ENCODE measurements at regions not wholly inside any gene's neighbourhood (a gene's known extent, or its start where the extent isn't known, plus 50 kb on each side); places are given as distances from the start of the nearest gene placed in this dataset.
"Not testable (repeated sequence)": the region's sequence is repeated elsewhere in the genome, so short reads cannot be mapped to it uniquely, and the experiment has no call there.

DNA sequence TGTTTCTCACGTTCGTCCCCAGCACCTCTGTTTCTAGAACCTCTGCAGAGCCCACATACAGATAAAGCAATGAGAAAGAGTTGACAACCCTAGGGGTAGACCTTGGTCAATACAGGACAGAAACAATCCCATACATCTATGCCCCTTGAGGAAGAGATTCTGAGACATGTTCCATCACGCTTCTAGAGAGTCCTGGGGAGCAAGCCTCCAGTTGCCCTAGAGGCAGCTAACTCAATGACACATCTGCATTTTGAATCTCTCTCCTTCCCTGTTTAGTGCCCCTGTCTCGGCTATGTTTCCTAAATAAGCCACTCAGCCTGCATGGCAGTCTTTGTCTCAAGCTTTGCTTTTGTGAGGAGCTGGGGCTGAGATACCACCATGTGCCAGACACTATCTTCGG, 435.3 kb downstream of the CD83 start:
- Histone ChIP-seq H3K9ac (ENCODE audit: low read depth, low read length) (no peak overlapping the region), H3K27me3 (ENCODE audit: insufficient read depth, low read length) (no peaks in the 10 kb centered on the region), H3K9me3 (ENCODE audit: insufficient read depth, low read depth, low read length) (no peaks in the 10 kb centered on the region), H3K36me3 (ENCODE audit: insufficient read depth, low read length) (no peaks in the 10 kb centered on the region), H3K4me3 (ENCODE audit: low read length) (no peak overlapping the region), H3K27ac (ENCODE audit: low read depth, low read length) (no peak overlapping the region), H3K4me1 (ENCODE audit: insufficient read depth, low read length) (peaks cover 11% of the 10 kb centered on the region)
- WGBS, result 97% methylated on average over 5 of the region's 5 CpGs

DNA sequence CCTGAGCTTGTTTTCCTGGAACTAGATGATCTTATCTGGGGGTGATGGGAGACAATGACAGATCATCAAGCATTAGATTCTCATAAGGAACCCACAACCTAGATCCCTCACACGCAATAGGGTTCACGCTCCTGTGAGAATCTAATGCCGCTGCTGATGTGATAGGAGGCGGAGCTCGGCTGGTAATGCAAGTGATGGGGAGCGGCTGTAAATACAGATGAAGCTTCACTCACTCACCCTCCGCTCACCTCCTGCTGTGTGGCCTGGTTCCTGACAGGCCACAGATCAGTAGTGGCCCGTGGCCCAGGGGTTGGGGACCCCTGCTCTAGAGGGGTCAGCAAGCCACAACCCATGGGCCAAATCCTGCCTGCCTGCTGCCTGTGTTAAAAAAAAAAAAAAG, 435.9 kb downstream of the CD83 start:
- Histone ChIP-seq H3K4me3 (ENCODE audit: low read length) (no peak overlapping the region), H3K9ac (ENCODE audit: low read depth, low read length) (no peak overlapping the region), H3K27me3 (ENCODE audit: insufficient read depth, low read length) (no peaks in the 10 kb centered on the region), H3K36me3 (ENCODE audit: insufficient read depth, low read length) (no peaks in the 10 kb centered on the region), H3K4me1 (ENCODE audit: insufficient read depth, low read length) (peaks cover 13% of the 10 kb centered on the region), H3K27ac (ENCODE audit: low read depth, low read length) (no peak overlapping the region), H3K9me3 (ENCODE audit: insufficient read depth, low read depth, low read length) (no peaks in the 10 kb centered on the region)
- WGBS, result 93% methylated on average over 8 of the region's 8 CpGs

DNA sequence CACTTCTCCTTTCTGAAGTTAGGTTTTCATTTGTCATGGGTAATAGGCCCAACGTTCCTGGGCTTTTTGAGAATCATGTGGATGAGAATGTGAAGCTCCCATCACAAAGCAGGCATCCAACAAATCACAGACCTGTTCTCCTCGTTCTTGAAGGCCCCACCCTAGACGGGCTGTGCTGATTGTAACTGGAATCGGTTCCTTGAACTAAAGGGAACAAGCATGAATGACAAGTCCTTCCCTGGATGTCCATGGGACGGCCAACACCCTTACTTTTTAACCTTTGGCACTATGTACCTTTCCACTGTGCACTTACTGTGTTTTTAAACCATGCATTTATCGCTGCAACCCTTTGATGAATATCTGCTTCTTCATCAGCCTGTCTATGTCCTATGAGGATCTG, 438.2 kb downstream of the CD83 start:
- Histone ChIP-seq H3K27me3 (ENCODE audit: insufficient read depth, low read length) (no peaks in the 10 kb centered on the region), H3K9me3 (ENCODE audit: insufficient read depth, low read depth, low read length) (no peaks in the 10 kb centered on the region), H3K4me3 (ENCODE audit: low read length) (no peak overlapping the region), H3K9ac (ENCODE audit: low read depth, low read length) (no peak overlapping the region), H3K4me1 (ENCODE audit: insufficient read depth, low read length) (0 out of 2 replicates have a peak, but pooled peaks cover 2% of the 10 kb centered on the region), H3K36me3 (ENCODE audit: insufficient read depth, low read length) (no peaks in the 10 kb centered on the region), H3K27ac (ENCODE audit: low read depth, low read length) (no peak overlapping the region)
- 89% methylated on average over 6 of the region's 6 CpGs for WGBS

DNA sequence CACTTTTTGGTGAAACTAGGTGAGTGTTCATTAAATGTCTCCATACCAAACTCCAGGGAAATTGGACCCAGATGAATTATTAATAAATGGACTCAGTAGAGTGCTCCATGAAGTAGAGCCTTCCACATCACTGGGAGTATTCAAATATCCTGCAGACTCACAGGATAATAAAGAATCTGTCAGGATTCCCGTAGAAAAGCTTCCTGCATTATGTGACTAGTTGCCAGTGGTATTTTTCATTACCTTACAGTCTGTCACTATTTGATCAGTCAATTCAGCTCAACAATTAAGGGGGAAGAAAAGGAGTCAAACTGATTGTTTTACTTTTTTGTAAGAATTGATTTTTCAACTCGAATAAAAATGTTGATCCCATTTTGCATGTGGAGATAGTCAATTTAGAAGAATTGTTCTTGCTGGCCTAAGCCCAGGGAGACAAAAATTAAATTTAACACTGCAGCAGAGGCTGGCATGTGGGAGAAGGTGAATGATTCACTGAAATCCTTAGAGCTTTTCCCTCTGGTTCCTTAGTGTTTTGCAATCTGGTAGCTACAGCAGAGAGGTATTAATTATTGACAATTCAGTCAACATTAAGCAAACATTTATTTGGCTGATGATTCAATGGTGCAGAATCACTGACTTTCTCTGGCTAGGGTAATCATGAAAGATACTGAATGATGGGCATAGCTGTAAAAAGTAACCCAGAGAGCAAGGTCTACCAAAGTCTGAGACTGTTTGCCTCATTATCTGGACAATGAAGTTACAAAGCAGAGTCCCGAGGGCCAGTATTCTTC, 442.4 kb downstream of the CD83 start:
- no peak overlapping the region for H3K4me3 ChIP-seq (ENCODE audit: low read length)
- 96% methylated on average over 3 of the region's 3 CpGs for WGBS
- peaks cover 4% of the 10 kb centered on the region; the same call in 1 of the 2 replicates for H3K9me3 ChIP-seq (ENCODE audit: insufficient read depth, low read depth, low read length)
- no peak overlapping the region for H3K9ac ChIP-seq (ENCODE audit: low read depth, low read length)
- 0 out of 2 replicates have a peak, but pooled peaks cover 2% of the 10 kb centered on the region for H3K4me1 ChIP-seq (ENCODE audit: insufficient read depth, low read length)
- no peaks in the 10 kb centered on the region for H3K27me3 ChIP-seq (ENCODE audit: insufficient read depth, low read length)
- H3K36me3 ChIP-seq (ENCODE audit: insufficient read depth, low read length), result no peaks in the 10 kb centered on the region
- H3K27ac ChIP-seq (ENCODE audit: low read depth, low read length), result no peak overlapping the region

DNA sequence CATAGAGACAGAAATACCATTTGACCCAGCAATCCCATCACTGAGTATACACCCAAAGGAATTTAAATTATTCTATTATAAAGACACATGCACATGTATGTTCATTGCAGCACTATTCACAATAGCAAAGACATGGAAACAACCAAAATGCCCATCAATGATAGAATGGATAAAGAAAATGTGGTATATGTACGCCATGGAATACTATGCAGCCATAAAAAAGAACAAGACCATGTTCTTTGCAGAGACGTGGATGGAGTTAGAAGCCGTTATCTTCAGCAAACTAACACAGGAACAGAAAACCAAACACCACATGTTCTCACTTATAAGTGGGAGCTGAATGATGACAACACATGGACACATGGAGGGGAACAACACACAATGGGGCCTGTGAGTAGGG, 444.0 kb downstream of the CD83 start:
- H3K27me3 ChIP-seq (ENCODE audit: insufficient read depth, low read length); H3K27ac ChIP-seq (ENCODE audit: low read depth, low read length); H3K36me3 ChIP-seq (ENCODE audit: insufficient read depth, low read length); H3K4me3 ChIP-seq (ENCODE audit: low read length); H3K9me3 ChIP-seq (ENCODE audit: insufficient read depth, low read depth, low read length); H3K4me1 ChIP-seq (ENCODE audit: insufficient read depth, low read length); H3K9ac ChIP-seq (ENCODE audit: low read depth, low read length): not testable (repeated sequence)
- WGBS, result 84% methylated on average over 3 of the region's 3 CpGs

DNA sequence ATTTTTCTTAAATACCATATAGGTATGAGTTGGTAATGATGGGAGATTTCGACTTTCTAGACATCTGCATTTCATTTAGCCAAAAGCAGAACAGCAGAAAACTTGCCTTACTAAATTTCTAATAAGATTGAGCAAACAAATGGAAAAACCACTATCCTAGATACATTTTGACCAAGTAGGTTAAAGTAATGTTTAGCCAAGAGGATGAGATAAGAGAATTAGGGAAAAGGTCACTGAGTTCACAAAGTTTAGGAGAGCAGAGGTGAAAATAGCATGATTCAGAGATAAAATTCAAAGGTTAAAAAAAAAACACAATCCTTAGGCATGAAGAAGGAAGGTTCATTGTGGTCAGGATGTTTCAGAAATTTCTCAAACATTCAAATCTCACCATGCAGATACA, 450.3 kb downstream of the CD83 start:
- no peaks in the 10 kb centered on the region for H3K9me3 ChIP-seq (ENCODE audit: insufficient read depth, low read depth, low read length)
- no peak overlapping the region for H3K27ac ChIP-seq (ENCODE audit: low read depth, low read length)
- H3K4me1 ChIP-seq (ENCODE audit: insufficient read depth, low read length), result peaks cover 18% of the 10 kb centered on the region; the same call in 1 of the 2 replicates
- no CpG with 5 or more reads among the region's 1 CpG for WGBS
- no peaks in the 10 kb centered on the region for H3K36me3 ChIP-seq (ENCODE audit: insufficient read depth, low read length)
- H3K9ac ChIP-seq (ENCODE audit: low read depth, low read length), result no peak overlapping the region
- H3K4me3 ChIP-seq (ENCODE audit: low read length), result no peak overlapping the region
- no peaks in the 10 kb centered on the region for H3K27me3 ChIP-seq (ENCODE audit: insufficient read depth, low read length)

DNA sequence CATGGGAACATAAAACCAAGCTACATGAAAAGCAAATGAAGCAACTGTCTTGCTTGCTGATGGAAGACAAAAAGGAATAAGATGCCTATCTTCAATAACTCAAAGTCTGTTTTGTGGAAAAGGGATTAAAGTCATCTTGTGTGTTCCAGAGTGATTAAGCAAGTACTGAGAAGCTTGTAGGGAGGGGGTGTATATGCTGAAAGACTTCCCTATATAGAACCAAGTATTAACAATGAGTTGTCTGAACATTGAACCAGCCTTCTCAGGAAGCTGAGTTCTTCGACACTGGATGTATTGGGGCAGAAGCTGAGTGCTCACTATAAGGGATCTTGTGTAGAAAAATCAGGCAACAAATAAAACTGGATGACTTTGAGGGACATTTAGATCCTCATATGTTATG, 451.8 kb downstream of the CD83 start:
- H3K27me3 ChIP-seq (ENCODE audit: insufficient read depth, low read length), result no peaks in the 10 kb centered on the region
- H3K27ac ChIP-seq (ENCODE audit: low read depth, low read length), result no peak overlapping the region
- peaks cover 18% of the 10 kb centered on the region; the same call in 1 of the 2 replicates for H3K4me1 ChIP-seq (ENCODE audit: insufficient read depth, low read length)
- H3K4me3 ChIP-seq (ENCODE audit: low read length), result no peak overlapping the region
- WGBS, result 100% methylated on average over 1 of the region's 1 CpG
- no peak overlapping the region for H3K9ac ChIP-seq (ENCODE audit: low read depth, low read length)
- H3K9me3 ChIP-seq (ENCODE audit: insufficient read depth, low read depth, low read length), result no peaks in the 10 kb centered on the region
- no peaks in the 10 kb centered on the region for H3K36me3 ChIP-seq (ENCODE audit: insufficient read depth, low read length)

DNA sequence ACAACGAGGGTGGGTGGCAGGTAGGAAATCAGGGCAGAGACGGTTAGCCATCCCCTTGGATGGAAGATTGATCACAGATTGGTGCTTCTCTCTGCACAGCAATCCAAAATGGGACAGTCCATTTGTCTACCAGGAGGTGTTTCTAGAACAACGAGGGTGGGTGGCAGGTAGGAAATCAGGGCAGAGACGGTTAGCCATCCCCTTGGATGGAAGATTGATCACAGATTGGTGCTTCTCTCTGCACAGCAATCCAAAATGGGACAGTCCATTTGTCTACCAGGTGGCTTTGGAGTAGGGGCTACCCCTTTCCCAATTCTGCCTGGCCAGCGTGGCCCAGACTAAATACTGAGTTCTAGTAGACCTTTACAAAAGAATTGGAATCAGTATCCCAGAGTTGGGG, 452.3 kb downstream of the CD83 start:
- not testable (repeated sequence) for H3K36me3 ChIP-seq (ENCODE audit: insufficient read depth, low read length); H3K9me3 ChIP-seq (ENCODE audit: insufficient read depth, low read depth, low read length); H3K27ac ChIP-seq (ENCODE audit: low read depth, low read length); H3K27me3 ChIP-seq (ENCODE audit: insufficient read depth, low read length); H3K9ac ChIP-seq (ENCODE audit: low read depth, low read length); H3K4me3 ChIP-seq (ENCODE audit: low read length)
- H3K4me1 ChIP-seq (ENCODE audit: insufficient read depth, low read length), result peaks cover 18% of the 10 kb centered on the region; the same call in 1 of the 2 replicates
- 95% methylated on average over 5 of the region's 5 CpGs for WGBS

DNA sequence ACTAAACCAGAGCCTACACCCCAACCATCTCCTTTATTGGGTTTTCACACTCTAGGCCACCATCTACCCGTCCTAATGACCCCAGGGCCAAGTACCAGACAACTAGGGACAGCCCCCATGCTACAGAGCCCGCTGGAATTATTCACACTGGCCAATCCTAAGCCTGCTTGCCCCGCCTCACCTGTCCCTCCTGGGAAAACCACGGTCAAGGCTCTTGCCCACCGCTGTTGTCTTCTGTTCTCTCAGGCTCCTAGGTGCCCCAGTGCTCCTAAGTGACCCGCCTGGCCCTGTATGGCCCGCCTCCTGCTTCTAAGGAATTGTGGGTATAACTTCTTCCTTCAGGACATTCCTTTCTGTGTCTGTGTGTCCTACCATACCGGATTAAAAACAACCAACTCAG, 453.4 kb downstream of the CD83 start:
- H3K36me3 ChIP-seq (ENCODE audit: insufficient read depth, low read length), result no peaks in the 10 kb centered on the region
- H3K27me3 ChIP-seq (ENCODE audit: insufficient read depth, low read length), result no peaks in the 10 kb centered on the region
- no peak overlapping the region for H3K9ac ChIP-seq (ENCODE audit: low read depth, low read length)
- H3K9me3 ChIP-seq (ENCODE audit: insufficient read depth, low read depth, low read length), result no peaks in the 10 kb centered on the region
- H3K27ac ChIP-seq (ENCODE audit: low read depth, low read length), result no peak overlapping the region
- 95% methylated on average over 8 of the region's 8 CpGs for WGBS
- peaks cover 18% of the 10 kb centered on the region; the same call in 1 of the 2 replicates for H3K4me1 ChIP-seq (ENCODE audit: insufficient read depth, low read length)
- H3K4me3 ChIP-seq (ENCODE audit: low read length), result no peak overlapping the region

DNA sequence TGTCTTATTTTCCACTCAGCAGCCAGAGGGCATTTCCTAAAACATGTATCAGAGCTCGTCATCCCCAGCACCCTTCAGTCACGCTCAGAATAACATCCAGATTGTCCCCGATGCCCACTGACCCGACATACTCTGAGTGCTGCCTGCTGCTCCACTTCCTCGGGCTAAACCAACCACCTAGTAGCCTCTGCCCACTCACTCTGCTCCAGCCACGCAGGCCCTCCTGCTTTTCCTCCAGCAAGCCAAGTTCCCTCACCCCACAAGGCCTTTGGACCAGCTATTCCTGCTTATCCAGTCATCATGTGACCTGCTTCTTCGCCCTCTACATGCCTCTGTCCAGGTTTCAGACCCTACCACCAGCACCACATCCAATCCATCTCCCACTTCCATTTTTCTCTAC, 454.2 kb downstream of the CD83 start:
- Histone ChIP-seq H3K27me3 (ENCODE audit: insufficient read depth, low read length) (no peaks in the 10 kb centered on the region), H3K4me3 (ENCODE audit: low read length) (no peak overlapping the region), H3K27ac (ENCODE audit: low read depth, low read length) (no peak overlapping the region), H3K9ac (ENCODE audit: low read depth, low read length) (no peak overlapping the region), H3K36me3 (ENCODE audit: insufficient read depth, low read length) (no peaks in the 10 kb centered on the region), H3K4me1 (ENCODE audit: insufficient read depth, low read length) (peaks cover 18% of the 10 kb centered on the region; the same call in 1 of the 2 replicates), H3K9me3 (ENCODE audit: insufficient read depth, low read depth, low read length) (no peaks in the 10 kb centered on the region)
- WGBS, result 93% methylated on average over 7 of the region's 7 CpGs

DNA sequence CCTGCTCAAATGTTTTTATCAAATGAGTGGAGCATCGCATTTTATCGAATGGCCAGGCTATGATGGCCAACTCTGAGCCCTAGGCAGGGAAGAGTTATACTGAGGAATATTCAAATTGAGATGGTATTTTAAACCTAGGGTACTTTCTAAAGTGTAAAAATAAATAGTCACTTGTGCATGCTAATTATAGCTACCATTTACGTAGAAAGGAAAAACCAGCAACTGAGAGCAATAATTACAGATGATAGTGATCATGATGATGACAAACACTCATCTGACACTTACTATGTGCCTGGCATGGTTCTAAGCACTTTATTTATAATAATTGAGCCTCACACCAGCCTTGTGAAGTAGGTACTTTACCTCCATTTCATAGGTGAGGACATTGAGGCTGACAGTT, 455.7 kb downstream of the CD83 start:
- Histone ChIP-seq H3K4me1 (ENCODE audit: insufficient read depth, low read length) (peaks cover 13% of the 10 kb centered on the region; the same call in 1 of the 2 replicates), H3K27me3 (ENCODE audit: insufficient read depth, low read length) (no peaks in the 10 kb centered on the region), H3K9me3 (ENCODE audit: insufficient read depth, low read depth, low read length) (no peaks in the 10 kb centered on the region), H3K4me3 (ENCODE audit: low read length) (no peak overlapping the region), H3K27ac (ENCODE audit: low read depth, low read length) (no peak overlapping the region), H3K9ac (ENCODE audit: low read depth, low read length) (no peak overlapping the region), H3K36me3 (ENCODE audit: insufficient read depth, low read length) (no peaks in the 10 kb centered on the region)
- WGBS, result 96% methylated on average over 3 of the region's 3 CpGs
